HG03066 (cell line): ENCODE measurements at regions not wholly inside any gene's neighbourhood (a gene's known extent, or its start where the extent isn't known, plus 50 kb on each side); places are given as distances from the start of the nearest gene placed in this dataset.
"Not testable (repeated sequence)": the region's sequence is repeated elsewhere in the genome, so short reads cannot be mapped to it uniquely, and the experiment has no call there.

Experiments
- ATAC-seq: cut with Tn5 transposase; IDR thresholded peaks from one replicate; pipeline ENCODE4 v1.9.1; 2021; ENCODE audit warnings: low read depth; ENCODE audit not compliant: unreplicated experiment

- no peak for ATAC-seq
Measured at GRCh38 chr2:235105821-235106359, 154.1 kb downstream of the SH3BP4 start.

DNA sequence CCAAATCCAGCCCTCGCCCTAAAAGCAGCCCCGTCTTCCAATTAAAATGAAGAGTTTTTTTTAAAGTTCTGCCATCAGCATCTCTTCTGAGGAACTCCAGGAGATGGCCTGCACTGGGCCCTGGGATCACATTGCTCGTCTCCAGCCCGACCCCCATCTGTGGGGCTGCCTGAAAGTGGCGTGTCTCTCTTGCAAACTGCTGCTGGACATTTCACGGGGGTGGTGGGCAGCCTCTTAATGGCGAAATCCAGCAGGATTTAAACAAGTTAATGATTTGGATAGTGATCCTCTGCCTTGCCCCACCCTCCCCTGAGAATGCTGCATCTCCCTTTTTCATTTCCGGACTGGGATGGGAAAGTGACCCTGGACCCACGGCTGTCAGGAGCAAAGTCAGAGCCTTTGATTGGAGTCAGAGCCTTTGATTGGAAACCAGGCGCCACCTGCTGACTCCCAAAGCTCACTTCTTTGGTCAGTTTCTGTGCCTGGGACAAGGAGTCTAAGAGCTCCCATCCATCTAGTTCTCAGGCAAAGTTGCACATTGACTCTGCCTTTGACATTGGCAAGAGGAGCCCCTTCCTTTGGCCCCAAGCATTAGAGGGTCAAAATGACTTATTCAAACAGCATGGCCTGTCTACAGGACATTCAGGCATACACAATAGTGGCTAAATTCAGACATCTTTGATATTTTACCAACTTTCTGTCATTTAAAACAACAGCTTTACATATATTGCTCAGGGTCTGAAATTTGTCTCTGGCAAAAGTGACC is 155.2 kb downstream of the SH3BP4 start:
- no peak for ATAC-seq

DNA sequence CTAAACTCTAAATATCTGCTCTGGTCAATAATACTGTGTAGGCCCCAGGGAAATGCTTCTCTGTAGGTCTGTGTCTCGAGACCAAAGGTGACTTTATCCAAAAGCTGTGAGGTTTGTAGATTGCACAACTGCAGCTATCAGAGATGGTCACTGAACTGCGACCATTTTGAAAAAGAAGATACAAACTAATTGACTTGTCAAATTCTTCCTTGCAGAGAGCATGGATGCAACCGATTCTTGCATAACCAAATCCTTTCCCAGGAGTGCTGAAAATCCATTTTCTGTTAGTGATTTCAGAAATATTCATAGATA is 155.8 kb downstream of the SH3BP4 start:
- no peak for ATAC-seq

DNA sequence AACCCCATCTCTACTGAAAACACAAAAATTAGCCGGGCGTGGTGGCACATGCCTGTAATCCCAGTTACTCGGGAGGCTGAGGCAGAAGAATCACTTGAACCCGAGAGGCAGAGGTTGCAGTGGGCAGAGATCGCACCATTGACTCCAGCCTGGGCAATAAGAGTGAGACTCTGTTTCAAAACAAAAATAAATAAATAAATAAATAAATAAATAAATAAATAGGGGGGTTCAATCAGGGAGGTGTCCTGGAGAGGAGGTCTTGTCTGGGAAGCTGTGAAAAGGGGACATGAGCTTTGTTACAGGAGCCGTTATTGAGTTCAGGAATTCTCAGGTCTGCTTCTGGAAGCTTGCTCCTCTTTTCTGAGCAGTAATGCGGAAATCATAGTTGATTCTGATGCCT is 157.7 kb downstream of the SH3BP4 start:
- not testable (repeated sequence) for ATAC-seq

- no peak for ATAC-seq
Measured at GRCh38 chr2:235112365-235112764, 160.5 kb downstream of the SH3BP4 start.

- ATAC-seq, result no peak
Measured at GRCh38 chr2:235113854-235114253, 162.0 kb downstream of the SH3BP4 start.

- ATAC-seq, result no peak
Measured at GRCh38 chr2:235114286-235114685, 162.5 kb downstream of the SH3BP4 start.

- no peak for ATAC-seq
Measured at GRCh38 chr2:235115521-235115920, 163.7 kb downstream of the SH3BP4 start.

DNA sequence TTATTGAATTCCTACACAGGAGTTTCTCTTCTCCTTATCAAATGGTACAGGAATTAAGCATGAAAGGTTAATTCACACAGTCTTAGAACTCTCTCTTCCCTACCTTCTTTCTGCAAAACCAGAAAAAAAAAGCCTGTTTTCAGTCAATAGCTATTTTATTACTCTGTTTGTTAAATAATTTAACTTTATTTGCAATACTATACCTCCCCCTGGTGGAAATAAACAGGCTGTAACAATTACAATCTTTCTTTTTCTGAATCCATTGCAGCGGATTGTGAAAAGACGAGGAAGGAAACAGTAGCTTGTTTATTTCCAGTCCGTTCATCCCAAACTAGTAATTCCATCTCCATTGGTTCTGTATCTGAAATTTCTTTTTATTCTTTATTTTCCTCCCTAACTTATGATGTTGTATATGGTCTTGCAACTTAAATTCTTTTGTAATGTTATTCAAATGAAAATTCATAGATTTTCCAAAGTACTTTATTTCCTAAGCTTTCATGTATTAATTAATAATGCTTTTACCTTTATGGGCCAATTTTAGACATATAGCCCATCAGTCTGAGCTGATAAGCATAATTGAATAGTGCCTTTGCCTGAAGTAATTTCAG is 165.2 kb downstream of the SH3BP4 start:
- no peak for ATAC-seq

DNA sequence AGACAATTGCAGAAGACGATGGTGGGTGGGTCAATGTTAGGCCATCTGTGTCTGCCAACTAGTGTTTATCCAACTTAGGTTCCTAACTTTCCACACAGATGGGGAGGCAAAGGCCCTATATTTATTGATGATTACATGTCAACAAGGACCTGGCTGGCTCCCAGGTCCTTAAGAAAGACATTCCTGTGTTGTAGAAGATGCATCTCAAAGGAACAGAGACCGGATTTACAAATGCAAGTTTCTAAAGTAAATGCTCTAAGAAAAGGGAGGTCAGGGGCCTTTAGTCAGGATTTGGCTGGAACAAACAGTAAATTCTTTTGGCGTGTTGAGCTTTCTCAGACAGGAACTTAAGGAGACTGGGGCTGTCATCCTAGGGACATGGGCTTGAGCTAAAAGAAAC is 175.0 kb downstream of the SH3BP4 start:
- ATAC-seq, result no peak

GRCh38 chr2:235127931-235128330 is 176.1 kb downstream of the SH3BP4 start:
- ATAC-seq, result no peak

DNA sequence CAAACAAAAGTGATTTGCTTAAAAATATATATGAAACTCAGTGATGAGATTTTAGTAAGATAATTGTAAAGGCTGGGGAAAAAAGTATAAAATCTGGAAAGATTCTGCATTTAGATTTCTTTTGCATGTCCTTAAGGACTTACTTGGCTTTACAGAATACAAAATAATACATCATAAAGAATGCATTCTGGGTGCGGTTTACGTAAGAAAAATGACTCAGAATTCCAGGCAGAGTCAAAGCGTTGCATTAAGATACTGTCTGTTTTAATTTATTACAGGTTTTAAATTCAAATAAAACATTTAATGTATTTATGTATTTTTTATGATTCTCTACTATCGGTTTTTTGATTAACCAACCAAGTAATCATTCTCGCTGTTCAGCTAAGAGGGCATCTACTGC is 178.0 kb downstream of the SH3BP4 start:
- ATAC-seq, result no peak

- no peak for ATAC-seq
Measured at GRCh38 chr2:235131334-235132305, 179.8 kb downstream of the SH3BP4 start.

- ATAC-seq, result no peak
Measured at GRCh38 chr2:235132651-235133050, 180.8 kb downstream of the SH3BP4 start.

DNA sequence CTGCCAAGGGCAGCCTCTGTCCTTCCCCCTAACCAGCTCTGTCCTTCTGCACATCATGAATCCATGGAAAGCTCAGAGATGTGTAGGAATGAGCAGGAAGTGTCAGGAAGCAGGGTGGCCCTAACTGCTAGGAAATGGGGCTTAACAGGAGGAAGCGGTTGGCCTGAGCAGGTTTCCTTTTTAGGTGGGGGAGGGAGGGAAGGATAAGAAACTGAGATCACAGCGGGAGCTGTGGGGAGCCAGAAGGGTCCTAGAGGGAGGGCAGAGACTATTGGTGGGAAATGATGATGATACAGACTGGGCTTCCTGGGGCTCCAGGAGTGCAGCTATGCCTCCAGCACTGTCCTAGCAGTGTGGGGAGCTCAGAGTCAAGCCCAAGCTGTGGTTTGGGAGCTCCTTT is 182.0 kb downstream of the SH3BP4 start:
- ATAC-seq, result no peak

DNA sequence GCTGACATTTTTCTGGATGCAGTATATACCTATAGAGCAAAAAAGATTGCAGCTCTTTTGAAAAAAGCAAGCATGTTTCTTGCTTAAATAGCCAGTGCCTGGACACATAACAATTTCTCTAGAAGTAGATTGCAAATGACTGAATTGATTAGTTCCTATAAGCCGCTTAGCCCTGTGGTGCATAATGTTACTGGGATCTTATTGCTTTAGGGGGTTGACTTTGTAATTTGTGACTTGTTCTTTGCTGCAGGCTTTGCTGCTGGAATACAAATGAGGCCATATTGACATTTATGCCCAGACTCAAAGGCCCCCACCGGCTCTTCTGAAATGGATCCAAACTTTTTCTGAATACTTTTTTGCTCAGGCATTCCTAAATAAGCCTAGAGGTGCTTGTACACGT is 182.6 kb downstream of the SH3BP4 start:
- ATAC-seq, result no peak

DNA sequence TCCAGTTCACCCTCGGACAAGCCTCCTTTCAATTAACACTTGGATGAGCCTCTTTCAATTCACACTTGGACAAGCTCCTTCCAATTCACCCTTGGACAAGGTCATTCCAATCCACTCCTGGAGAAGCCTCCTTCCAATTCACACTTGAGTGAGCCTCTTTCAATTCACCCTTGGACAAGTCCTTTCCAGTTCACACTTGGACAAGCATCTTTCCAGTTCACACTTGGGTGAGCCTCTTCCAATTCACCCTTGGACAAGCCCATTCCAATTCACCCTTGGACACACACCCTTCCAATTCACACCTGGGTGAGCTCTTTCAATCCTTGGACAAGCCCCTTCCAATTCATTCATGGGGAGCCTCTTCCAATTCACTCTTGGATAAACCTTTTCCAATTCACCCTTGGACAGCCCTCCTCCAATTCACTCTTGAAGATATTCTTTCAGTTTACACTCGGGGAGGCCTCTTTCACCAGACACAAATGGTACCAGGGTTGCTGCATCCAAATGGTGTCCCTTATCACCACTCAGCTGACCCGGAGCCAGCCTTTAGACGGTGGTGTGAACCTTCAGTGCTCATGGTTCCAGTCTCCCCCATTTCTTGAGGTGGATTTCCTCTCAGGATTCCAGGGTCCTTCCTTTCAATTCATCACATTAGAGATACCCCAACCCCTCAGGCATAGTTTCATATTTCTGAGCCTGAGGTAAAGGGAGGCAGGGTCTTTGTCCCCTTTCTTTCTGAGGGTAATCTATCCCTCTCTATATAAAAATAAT is 183.6 kb downstream of the SH3BP4 start:
- ATAC-seq, result no peak

- ATAC-seq, result no peak
Measured at GRCh38 chr2:235135990-235136561, 184.3 kb downstream of the SH3BP4 start.

- ATAC-seq, result no peak
Measured at GRCh38 chr2:235138339-235138738, 186.5 kb downstream of the SH3BP4 start.
